ENCODE measurements at regions not wholly inside any gene's neighbourhood (a gene's known extent, or its start where the extent isn't known, plus 50 kb on each side); places are given as distances from the start of the nearest gene placed in this dataset.

GRCh38 chr7:33754933-33755928, 150.1 kb upstream of the BMPER start:
- Histone ChIP-seq H3K4me1 (replicated peaks in 1 of 2) (peaks cover 9 to 15% of the 10 kb centered on the region in 2 donors), H3K27ac (no peak overlapping the region), H3K4me3 (no peak overlapping the region)
- in situ Hi-C loops (cut with MboI; ENCODE audit: low pct_unique_long_range_greater_than_20kb in 2 of 9, low sequenced_read_pairs in 9 of 9, unreplicated experiment in 9 of 9) = loop anchor here in 1 of 9 experiments (25.0 kb wide), 1 partner anchor 157 kb away; the partner anchor contains the start of gene BMPER
- peak in 6 of 8 experiments; percentile 77 to 95 (median 90) for ATAC-seq (replicated peaks in 6 of 8)
- 26 to 91% (median 72%) methylated on average over 3 to 13 of the region's 15 CpGs for WGBS, 10 experiments

GRCh38 chr7:33757050-33757449, 148.3 kb upstream of the BMPER start:
- in situ Hi-C loops (cut with MboI; ENCODE audit: low pct_unique_long_range_greater_than_20kb in 2 of 9, low sequenced_read_pairs in 9 of 9, unreplicated experiment in 9 of 9) = loop anchor here in 1 of 9 experiments (25.0 kb wide), 1 partner anchor 155 kb away; the partner anchor contains the start of gene BMPER
- Histone ChIP-seq H3K27ac (no peak overlapping the region), H3K4me3 (no peak overlapping the region), H3K4me1 (replicated peaks in 1 of 2) (peaks cover 17 to 24% of the 10 kb centered on the region in 2 donors)
- WGBS, 10 experiments = 8 to 100% (median 66%) methylated on average over 1 to 7 of the region's 7 CpGs; no CpG with 5 or more reads in 4 of the 10 experiments
- peak in 2 of 8 experiments; percentile 21 to 49 for ATAC-seq (replicated peaks in 6 of 8)

- in situ Hi-C loops (cut with MboI; ENCODE audit: low pct_unique_long_range_greater_than_20kb in 2 of 9, low sequenced_read_pairs in 9 of 9, unreplicated experiment in 9 of 9) = loop anchor here in 1 of 9 experiments (25.0 kb wide), 1 partner anchor 155 kb away; the partner anchor contains the start of gene BMPER
- peaks cover 17 to 24% of the 10 kb centered on the region in 2 donors for H3K4me1 ChIP-seq (replicated peaks in 1 of 2)
- no peak overlapping the region for H3K27ac ChIP-seq
- 11 to 82% (median 38%) methylated on average over 1 to 4 of the region's 4 CpGs; no CpG with 5 or more reads in 1 of the 10 experiments for WGBS, 10 experiments
- ATAC-seq (replicated peaks in 6 of 8) = peak in 1 of 8 experiments; percentile 26
- H3K4me3 ChIP-seq = no peak overlapping the region
Measured at GRCh38 chr7:33757563-33758165, 147.7 kb upstream of the BMPER start.

GRCh38 chr7:33760146-33760545, 145.2 kb upstream of the BMPER start:
- Histone ChIP-seq H3K4me1 (replicated peaks in 1 of 2) (peaks cover 13 to 16% of the 10 kb centered on the region in 2 donors), H3K27ac (no peak overlapping the region), H3K4me3 (no peak overlapping the region)
- ATAC-seq (replicated peaks in 6 of 8) = no peak
- in situ Hi-C loops (cut with MboI; ENCODE audit: low pct_unique_long_range_greater_than_20kb in 2 of 9, low sequenced_read_pairs in 9 of 9, unreplicated experiment in 9 of 9) = loop anchor here in 1 of 9 experiments (25.0 kb wide), 1 partner anchor 152 kb away; the partner anchor contains the start of gene BMPER
- 57 to 100% (median 96%) methylated on average over 1 to 2 of the region's 3 CpGs; no CpG with 5 or more reads in 4 of the 10 experiments for WGBS, 10 experiments

- H3K27ac ChIP-seq = peak overlapping the region in 1 of 2 donors; percentile 46
- in situ Hi-C loops (cut with MboI; ENCODE audit: low pct_unique_long_range_greater_than_20kb in 2 of 9, low sequenced_read_pairs in 9 of 9, unreplicated experiment in 9 of 9) = loop anchor here in 1 of 9 experiments (25.0 kb wide), 1 partner anchor 151 kb away; the partner anchor contains the start of gene BMPER
- peaks cover 9 to 14% of the 10 kb centered on the region in 2 donors for H3K4me1 ChIP-seq (replicated peaks in 1 of 2)
- WGBS, 10 experiments = 50 to 100% (median 89%) methylated on average over 1 to 3 of the region's 3 CpGs; no CpG with 5 or more reads in 1 of the 10 experiments
- no peak overlapping the region for H3K4me3 ChIP-seq
- no peak for ATAC-seq (replicated peaks in 6 of 8)
Measured at GRCh38 chr7:33760834-33761233, 144.5 kb upstream of the BMPER start.

GRCh38 chr7:33761449-33762080, 143.8 kb upstream of the BMPER start:
- in situ Hi-C loops (cut with MboI; ENCODE audit: low pct_unique_long_range_greater_than_20kb in 2 of 9, low sequenced_read_pairs in 9 of 9, unreplicated experiment in 9 of 9) = loop anchor here in 1 of 9 experiments (25.0 kb wide), 1 partner anchor 151 kb away; the partner anchor contains the start of gene BMPER
- WGBS, 10 experiments = 10 to 97% (median 47%) methylated on average over 1 to 5 of the region's 7 CpGs; no CpG with 5 or more reads in 2 of the 10 experiments
- Histone ChIP-seq H3K4me1 (replicated peaks in 1 of 2) (peaks cover 9 to 14% of the 10 kb centered on the region in 2 donors), H3K27ac (peak overlapping the region; percentile 46 to 56), H3K4me3 (no peak overlapping the region)
- ATAC-seq (replicated peaks in 6 of 8) = peak in 5 of 8 experiments; percentile 92 to 99 (median 96)

GRCh38 chr7:33762151-33762910, 143.0 kb upstream of the BMPER start:
- no peak for ATAC-seq (replicated peaks in 6 of 8)
- in situ Hi-C loops (cut with MboI; ENCODE audit: low pct_unique_long_range_greater_than_20kb in 2 of 9, low sequenced_read_pairs in 9 of 9, unreplicated experiment in 9 of 9) = loop anchor here in 1 of 9 experiments (25.0 kb wide), 1 partner anchor 150 kb away; the partner anchor contains the start of gene BMPER
- H3K4me1 ChIP-seq (replicated peaks in 1 of 2) = peaks cover 9 to 14% of the 10 kb centered on the region in 2 donors
- peak overlapping the region in 1 of 2 donors; percentile 56 for H3K27ac ChIP-seq
- WGBS, 10 experiments = 61 to 100% (median 82%) methylated on average over 2 to 6 of the region's 6 CpGs
- no peak overlapping the region for H3K4me3 ChIP-seq

- WGBS, 10 experiments = 6 to 100% (median 77%) methylated on average over 1 to 3 of the region's 3 CpGs; no CpG with 5 or more reads in 2 of the 10 experiments
- in situ Hi-C loops (cut with MboI; ENCODE audit: low pct_unique_long_range_greater_than_20kb in 2 of 9, low sequenced_read_pairs in 9 of 9, unreplicated experiment in 9 of 9) = loop anchor here in 1 of 9 experiments (25.0 kb wide), 1 partner anchor 149 kb away; the partner anchor contains the start of gene BMPER
- no peak overlapping the region for H3K4me3 ChIP-seq
Measured at GRCh38 chr7:33762911-33763306, 142.4 kb upstream of the BMPER start.

GRCh38 chr7:33764752-33765451, 140.4 kb upstream of the BMPER start:
- Histone ChIP-seq H3K4me3 (no peak overlapping the region), H3K4me1 (replicated peaks in 1 of 2) (peaks cover 9 to 14% of the 10 kb centered on the region in 2 donors), H3K27ac (no peak overlapping the region)
- ATAC-seq (replicated peaks in 6 of 8) = no peak
- WGBS, 10 experiments = 47 to 74% (median 70%) methylated on average over 2 to 7 of the region's 7 CpGs
- in situ Hi-C loops (cut with MboI; ENCODE audit: low pct_unique_long_range_greater_than_20kb in 2 of 9, low sequenced_read_pairs in 9 of 9, unreplicated experiment in 9 of 9) = loop anchor here in 1 of 9 experiments (25.0 kb wide), 1 partner anchor 147 kb away; the partner anchor contains the start of gene BMPER

More at GRCh38 chr7:33762911-33763306, 142.4 kb upstream of the BMPER start:
- Histone ChIP-seq H3K4me1 (replicated peaks in 1 of 2) (peaks cover 9 to 14% of the 10 kb centered on the region in 2 donors), H3K27ac (no peak overlapping the region)
- ATAC-seq (replicated peaks in 6 of 8) = peak in 1 of 8 experiments; percentile 51

- in situ Hi-C loops (cut with MboI; ENCODE audit: low pct_unique_long_range_greater_than_20kb in 2 of 9, low sequenced_read_pairs in 9 of 9, unreplicated experiment in 9 of 9) = loop anchor here in 1 of 9 experiments (25.0 kb wide), 1 partner anchor 146 kb away; the partner anchor contains the start of gene BMPER
Measured at GRCh38 chr7:33766405-33766804, 138.9 kb upstream of the BMPER start.

GRCh38 chr7:33769930-33770329, 135.4 kb upstream of the BMPER start:
- H3K27ac ChIP-seq = no peak overlapping the region
- H3K4me1 ChIP-seq (replicated peaks in 1 of 2) = no peaks in the 10 kb centered on the region
- H3K4me3 ChIP-seq = no peak overlapping the region
- no peak for ATAC-seq (replicated peaks in 6 of 8)
- in situ Hi-C loops (cut with MboI; ENCODE audit: low pct_unique_long_range_greater_than_20kb in 2 of 9, low sequenced_read_pairs in 9 of 9, unreplicated experiment in 9 of 9) = loop anchor here in 1 of 9 experiments (25.0 kb wide), 1 partner anchor 142 kb away; the partner anchor contains the start of gene BMPER
- 100% methylated on average over 1 of the region's 1 CpG; no CpG with 5 or more reads in 9 of the 10 experiments for WGBS, 10 experiments

More at GRCh38 chr7:33766405-33766804, 138.9 kb upstream of the BMPER start:
- Histone ChIP-seq H3K27ac (no peak overlapping the region), H3K4me3 (no peak overlapping the region), H3K4me1 (replicated peaks in 1 of 2) (peaks cover 5 to 10% of the 10 kb centered on the region in 2 donors)
- 0 to 100% (median 79%) methylated on average over 1 of the region's 1 CpG; no CpG with 5 or more reads in 2 of the 10 experiments for WGBS, 10 experiments
- ATAC-seq (replicated peaks in 6 of 8) = peak in 2 of 8 experiments; percentile 31 to 53

Measured in motor neuron (in vitro differentiated cells).